Uterus (tissue), 3 donors: ENCODE measurements at regions not wholly inside any gene's neighbourhood (a gene's known extent, or its start where the extent isn't known, plus 50 kb on each side); places are given as distances from the start of the nearest gene placed in this dataset.
"Not testable (repeated sequence)": the region's sequence is repeated elsewhere in the genome, so short reads cannot be mapped to it uniquely, and the experiment has no call there.

Experiments used
- DNase-seq, 2 donors: peaks; one replicate each; pipeline ENCODE4 v3.0.0-alpha.2; 2019 to 2020
- H3K27ac ChIP-seq, 2 donors: fragments of 200-600 bp; sonication (generic); 1 replicate in 1 of 2; 2 replicates in 1 of 2; pipeline ENCODE4 v1.5.1; 2016 to 2018
- H3K27me3 ChIP-seq, 2 donors: fragments of 200-600 bp; sonication (generic); one replicate each; pipeline ENCODE4 v1.5.1; 2018 to 2019; ENCODE audit warnings: control low read depth in 1 of 2
- H3K36me3 ChIP-seq, 2 donors: fragments of 200-600 bp; sonication (generic); one replicate each; pipeline ENCODE4 v1.5.1; 2019; ENCODE audit warnings: control low read depth in 1 of 2
- H3K4me1 ChIP-seq, 2 donors: fragments of 200-600 bp; sonication (generic); one replicate each; pipeline ENCODE4 v1.5.1; 2018 to 2019; ENCODE audit warnings: control low read depth in 1 of 2
- H3K4me3 ChIP-seq, 2 donors: fragments of 200-600 bp; sonication (generic); 1 replicate in 1 of 2; 2 replicates in 1 of 2; pipeline ENCODE4 v1.5.1; 2018 to 2019; ENCODE audit warnings: mild to moderate bottlenecking in 1 of 2
- H3K9me3 ChIP-seq, 2 donors: fragments of 200-600 bp; sonication (generic); one replicate each; pipeline ENCODE4 v1.5.1; 2019; ENCODE audit warnings: control low read depth in 1 of 2
- CTCF ChIP-seq, 4 experiments: fragments of 200-600 bp in 2 of 4; fragments of 450-650 bp in 2 of 4; sonication (generic) in 2 of 4; IDR thresholded peaks; one replicate each; pipeline ENCODE4 v1.5.1; 2016 to 2019; ENCODE audit warnings: antibody characterized with exemption in 4 of 4, mild to moderate bottlenecking in 2 of 4, moderate library complexity in 1 of 4
- POLR2A ChIP-seq, 2 donors: fragments of 450-650 bp; IDR thresholded peaks; one replicate each; pipeline ENCODE4 v1.6.1; 2016; ENCODE audit warnings: antibody characterized with exemption in 2 of 2, mild to moderate bottlenecking in 1 of 2, moderate library complexity in 1 of 2
- intact Hi-C: fragments of 100-400 bp; cut with DNase I; formaldehyde crosslinking; loops from one replicate; pipeline ENCODE4 v1.15.1; 2023; ENCODE audit warnings: low total_unique reads
- donor health status: DM: yes; HTN: yes; CAD: no.

- H3K27me3 ChIP-seq: no peaks in the 10 kb centered on the region
- TF ChIP-seq POLR2A (IDR thresholded peaks at IDR 0.05) (no peak), CTCF (IDR thresholded peaks at IDR 0.05) (no peak)
- H3K36me3 ChIP-seq: no peaks in the 10 kb centered on the region
- no peaks in the 10 kb centered on the region for H3K9me3 ChIP-seq
- DNase-seq: no peak
- intact Hi-C loops: no loop called here
- no peak overlapping the region for H3K27ac ChIP-seq
- no peaks in the 10 kb centered on the region for H3K4me1 ChIP-seq
- no peak overlapping the region for H3K4me3 ChIP-seq
Measured at GRCh38 chr9:22657713-22658112, 211.1 kb downstream of the DMRTA1 start.

DNA sequence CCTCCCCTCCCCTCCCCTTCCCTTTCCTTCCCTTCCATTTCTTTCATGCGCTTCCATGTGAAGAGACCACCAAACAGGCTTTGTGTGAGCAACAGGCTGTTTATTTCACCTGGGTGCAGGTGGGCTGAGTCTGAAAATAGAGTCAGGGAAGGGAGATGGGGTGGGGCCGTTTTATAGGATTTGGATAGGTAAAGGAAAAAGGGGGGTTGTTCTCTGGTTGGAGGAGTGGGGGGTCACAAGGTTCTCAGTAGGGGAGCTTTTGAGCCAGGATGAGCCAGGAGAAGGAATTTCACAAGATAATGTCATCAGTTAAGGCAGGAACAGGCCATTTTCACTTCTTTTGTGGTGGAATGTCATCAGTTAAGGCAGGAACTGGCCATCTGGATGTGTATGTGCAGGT lies 211.9 kb downstream of the DMRTA1 start:
- H3K9me3 ChIP-seq, H3K36me3 ChIP-seq, H3K4me1 ChIP-seq, H3K4me3 ChIP-seq, H3K27me3 ChIP-seq, intact Hi-C loops, DNase-seq, H3K27ac ChIP-seq: not testable (repeated sequence)

DNA sequence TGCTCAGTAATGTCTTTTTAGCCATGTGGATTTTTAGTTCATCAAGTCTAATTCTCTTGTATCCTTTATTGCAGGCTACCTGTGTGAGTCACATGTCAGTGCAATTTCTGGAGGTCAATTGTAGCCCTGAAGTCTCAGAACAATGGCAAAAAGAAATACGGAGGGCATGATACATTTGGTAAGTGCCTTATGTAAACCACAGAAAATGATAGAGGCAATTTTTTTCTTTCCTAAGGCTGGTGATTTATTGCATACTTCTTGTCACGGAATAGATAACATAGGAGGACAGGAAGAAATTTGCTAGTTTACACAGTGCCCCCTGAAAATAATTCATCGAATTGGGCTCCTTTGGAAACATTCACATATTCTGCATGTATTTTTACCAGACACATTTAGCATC lies 235.9 kb downstream of the DMRTA1 start:
- intact Hi-C loops: no loop called here
- Histone ChIP-seq H3K4me1 (no peaks in the 10 kb centered on the region), H3K9me3 (no peaks in the 10 kb centered on the region), H3K36me3 (no peaks in the 10 kb centered on the region), H3K27ac (peak overlapping the region in 1 of 2 donors; percentile 50), H3K4me3 (no peak overlapping the region), H3K27me3 (no peaks in the 10 kb centered on the region)
- DNase-seq: no peak
- TF ChIP-seq POLR2A (IDR thresholded peaks at IDR 0.05) (no peak), CTCF (IDR thresholded peaks at IDR 0.05) (no peak)

GRCh38 chr9:22682961-22683699 lies 236.5 kb downstream of the DMRTA1 start:
- H3K27me3 ChIP-seq: no peaks in the 10 kb centered on the region
- H3K9me3 ChIP-seq: no peaks in the 10 kb centered on the region
- H3K4me3 ChIP-seq: no peak overlapping the region
- H3K27ac ChIP-seq: peak overlapping the region in 1 of 2 donors; percentile 50
- peak in 1 of 2 donors; percentile 18 for DNase-seq
- H3K4me1 ChIP-seq: no peaks in the 10 kb centered on the region
- no peak for TF ChIP-seq POLR2A (IDR thresholded peaks at IDR 0.05)
- TF ChIP-seq CTCF (IDR thresholded peaks at IDR 0.05): no peak
- intact Hi-C loops: no loop called here
- H3K36me3 ChIP-seq: no peaks in the 10 kb centered on the region

DNA sequence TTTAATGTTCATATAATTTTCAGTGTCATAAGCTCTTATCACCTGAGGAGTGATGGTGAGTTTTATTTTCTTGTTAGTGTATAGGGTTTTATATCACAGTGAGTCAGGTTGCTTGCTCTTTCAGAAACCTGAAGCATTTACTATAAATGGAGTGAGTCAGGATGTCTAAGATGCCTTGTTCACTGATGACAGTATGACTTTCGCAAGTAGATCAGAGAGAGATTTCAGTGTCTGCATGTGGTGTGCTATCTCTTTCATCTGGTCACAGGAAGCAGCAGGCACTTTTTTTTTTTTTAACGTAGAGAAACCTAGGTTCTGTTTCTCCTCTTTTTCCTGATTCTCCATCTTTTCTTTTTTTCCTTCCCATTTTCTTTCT lies 237.1 kb downstream of the DMRTA1 start:
- H3K27me3 ChIP-seq: no peaks in the 10 kb centered on the region
- no peaks in the 10 kb centered on the region for H3K36me3 ChIP-seq
- H3K27ac ChIP-seq: peak overlapping the region in 1 of 2 donors; percentile 54
- intact Hi-C loops: no loop called here
- no peaks in the 10 kb centered on the region for H3K4me1 ChIP-seq
- TF ChIP-seq CTCF (IDR thresholded peaks at IDR 0.05): no peak
- TF ChIP-seq POLR2A (IDR thresholded peaks at IDR 0.05): no peak
- no peaks in the 10 kb centered on the region for H3K9me3 ChIP-seq
- no peak overlapping the region for H3K4me3 ChIP-seq
- DNase-seq: no peak

DNA sequence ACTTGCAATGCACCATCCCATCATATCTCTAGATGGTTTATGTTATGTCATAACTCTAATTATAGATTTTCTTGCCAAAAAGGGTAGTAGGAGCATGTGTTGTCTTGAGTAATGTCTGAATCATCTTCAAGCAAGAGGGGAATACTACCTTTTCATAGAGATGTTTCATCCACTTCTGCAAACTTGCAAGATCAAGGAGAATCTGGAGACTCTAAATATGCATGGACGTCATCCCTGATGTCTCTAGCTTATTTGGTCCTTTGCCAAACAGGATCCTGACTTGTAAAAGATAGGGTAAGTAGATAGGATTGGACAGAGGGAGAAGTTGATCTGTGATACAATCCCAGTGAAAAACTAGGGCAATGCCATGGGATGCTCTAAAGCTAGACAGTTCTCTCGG lies 246.5 kb downstream of the DMRTA1 start:
- Histone ChIP-seq H3K27me3 (no peaks in the 10 kb centered on the region), H3K4me1 (no peaks in the 10 kb centered on the region), H3K4me3 (no peak overlapping the region), H3K27ac (no peak overlapping the region), H3K9me3 (no peaks in the 10 kb centered on the region), H3K36me3 (no peaks in the 10 kb centered on the region)
- no peak for DNase-seq
- intact Hi-C loops: no loop called here
- TF ChIP-seq POLR2A (IDR thresholded peaks at IDR 0.05) (no peak), CTCF (IDR thresholded peaks at IDR 0.05) (no peak)
